ENCODE measurements at regions not wholly inside any gene's neighbourhood (a gene's known extent, or its start where the extent isn't known, plus 50 kb on each side); places are given as distances from the start of the nearest gene placed in this dataset.

GRCh38 chr12:67370979-67371378 lies 101.8 kb downstream of the CAND1 start:
- H3K9me3 Mint-ChIP-seq = peaks cover 8% of the 10 kb centered on the region

GRCh38 chr12:67377021-67377420 lies 107.9 kb downstream of the CAND1 start:
- CTCF ChIA-PET = no interaction called here
- peaks cover 7% of the 10 kb centered on the region for H3K9me3 Mint-ChIP-seq
- DNase-seq = no peak
- H3K27ac Mint-ChIP-seq = no peak overlapping the region
- H3K4me3 Mint-ChIP-seq = no peak overlapping the region
- no peaks in the 10 kb centered on the region for H3K27me3 Mint-ChIP-seq
- no peaks in the 10 kb centered on the region for H3K4me1 Mint-ChIP-seq
- H3K36me3 Mint-ChIP-seq = peaks cover 4% of the 10 kb centered on the region

More at GRCh38 chr12:67370979-67371378, 101.8 kb downstream of the CAND1 start:
- no peak for DNase-seq
- H3K36me3 Mint-ChIP-seq = peaks cover 4% of the 10 kb centered on the region
- CTCF ChIA-PET = interaction anchor here (0.7 kb wide), 1 partner anchor 51 kb away, joined by 3 read pairs; no protein-coding TSS in a partner anchor
- H3K27ac Mint-ChIP-seq = no peak overlapping the region
- H3K4me1 Mint-ChIP-seq = no peaks in the 10 kb centered on the region
- no peaks in the 10 kb centered on the region for H3K27me3 Mint-ChIP-seq
- no peak overlapping the region for H3K4me3 Mint-ChIP-seq

- Mint-ChIP-seq H3K4me3 (no peak overlapping the region), H3K27ac (no peak overlapping the region), H3K9me3 (peaks cover 4% of the 10 kb centered on the region), H3K36me3 (peaks cover 2% of the 10 kb centered on the region), H3K27me3 (no peaks in the 10 kb centered on the region), H3K4me1 (no peaks in the 10 kb centered on the region)
- CTCF ChIA-PET = no interaction called here
- DNase-seq = no peak
Measured at GRCh38 chr12:67377541-67377940, 108.4 kb downstream of the CAND1 start.

GRCh38 chr12:67382241-67382871 lies 113.2 kb downstream of the CAND1 start:
- CTCF ChIA-PET = interaction anchor here (0.5 kb wide), 1 partner anchor 1469 kb away, joined by 3 read pairs; no protein-coding TSS in a partner anchor
- Mint-ChIP-seq H3K36me3 (no peaks in the 10 kb centered on the region), H3K4me1 (no peaks in the 10 kb centered on the region), H3K9me3 (no peaks in the 10 kb centered on the region), H3K27ac (no peak overlapping the region), H3K4me3 (no peak overlapping the region), H3K27me3 (no peaks in the 10 kb centered on the region)
- no peak for DNase-seq

GRCh38 chr12:67386869-67387565 lies 117.9 kb downstream of the CAND1 start:
- CTCF ChIA-PET = no interaction called here
- no peaks in the 10 kb centered on the region for H3K4me1 Mint-ChIP-seq
- H3K27ac Mint-ChIP-seq = no peak overlapping the region

GRCh38 chr12:67388331-67389138 lies 119.4 kb downstream of the CAND1 start:
- CTCF ChIA-PET = interaction anchor here (1.1 to 1.4 kb wide), 2 partner anchors 19 to 37 kb away, joined by 3 read pairs; no protein-coding TSS in a partner anchor

More at GRCh38 chr12:67386869-67387565, 117.9 kb downstream of the CAND1 start:
- H3K27me3 Mint-ChIP-seq = no peaks in the 10 kb centered on the region
- H3K9me3 Mint-ChIP-seq = no peaks in the 10 kb centered on the region
- DNase-seq = no peak
- no peaks in the 10 kb centered on the region for H3K36me3 Mint-ChIP-seq
- no peak overlapping the region for H3K4me3 Mint-ChIP-seq

GRCh38 chr12:67390273-67390672 lies 121.1 kb downstream of the CAND1 start:
- no peaks in the 10 kb centered on the region for H3K36me3 Mint-ChIP-seq
- H3K9me3 Mint-ChIP-seq = no peaks in the 10 kb centered on the region
- no peak overlapping the region for H3K27ac Mint-ChIP-seq
- no peak for DNase-seq
- H3K27me3 Mint-ChIP-seq = no peaks in the 10 kb centered on the region
- no peaks in the 10 kb centered on the region for H3K4me1 Mint-ChIP-seq
- H3K4me3 Mint-ChIP-seq = no peak overlapping the region
- CTCF ChIA-PET = interaction anchor here (1.4 kb wide), 1 partner anchor 20 kb away, joined by 3 read pairs; no protein-coding TSS in a partner anchor

More at GRCh38 chr12:67388331-67389138, 119.4 kb downstream of the CAND1 start:
- H3K4me3 Mint-ChIP-seq = no peak overlapping the region
- H3K36me3 Mint-ChIP-seq = no peaks in the 10 kb centered on the region
- no peak for DNase-seq
- H3K4me1 Mint-ChIP-seq = no peaks in the 10 kb centered on the region
- H3K9me3 Mint-ChIP-seq = no peaks in the 10 kb centered on the region
- no peaks in the 10 kb centered on the region for H3K27me3 Mint-ChIP-seq
- H3K27ac Mint-ChIP-seq = no peak overlapping the region

GRCh38 chr12:67391034-67391433 lies 121.9 kb downstream of the CAND1 start:
- CTCF ChIA-PET = no interaction called here

GRCh38 chr12:67391656-67392055 lies 122.5 kb downstream of the CAND1 start:
- H3K4me3 Mint-ChIP-seq = no peak overlapping the region
- H3K4me1 Mint-ChIP-seq = no peaks in the 10 kb centered on the region
- CTCF ChIA-PET = no interaction called here
- no peaks in the 10 kb centered on the region for H3K9me3 Mint-ChIP-seq
- H3K36me3 Mint-ChIP-seq = no peaks in the 10 kb centered on the region
- no peak for DNase-seq
- H3K27me3 Mint-ChIP-seq = no peaks in the 10 kb centered on the region
- no peak overlapping the region for H3K27ac Mint-ChIP-seq

More at GRCh38 chr12:67391034-67391433, 121.9 kb downstream of the CAND1 start:
- Mint-ChIP-seq H3K27me3 (no peaks in the 10 kb centered on the region), H3K4me3 (no peak overlapping the region), H3K36me3 (no peaks in the 10 kb centered on the region), H3K4me1 (no peaks in the 10 kb centered on the region), H3K27ac (no peak overlapping the region), H3K9me3 (no peaks in the 10 kb centered on the region)
- DNase-seq = no peak

- Mint-ChIP-seq H3K27me3 (no peaks in the 10 kb centered on the region), H3K9me3 (no peaks in the 10 kb centered on the region)
Measured at GRCh38 chr12:67394550-67394949, 125.4 kb downstream of the CAND1 start.

GRCh38 chr12:67400742-67401141 lies 131.6 kb downstream of the CAND1 start:
- Mint-ChIP-seq H3K27ac (no peak overlapping the region), H3K4me1 (no peaks in the 10 kb centered on the region), H3K4me3 (no peak overlapping the region), H3K27me3 (no peaks in the 10 kb centered on the region), H3K9me3 (peaks cover 4% of the 10 kb centered on the region), H3K36me3 (no peaks in the 10 kb centered on the region)
- CTCF ChIA-PET = no interaction called here
- DNase-seq = no peak

More at GRCh38 chr12:67394550-67394949, 125.4 kb downstream of the CAND1 start:
- CTCF ChIA-PET = no interaction called here
- no peak for DNase-seq
- no peak overlapping the region for H3K27ac Mint-ChIP-seq
- H3K4me3 Mint-ChIP-seq = no peak overlapping the region
- H3K4me1 Mint-ChIP-seq = no peaks in the 10 kb centered on the region
- H3K36me3 Mint-ChIP-seq = no peaks in the 10 kb centered on the region

- CTCF ChIA-PET = no interaction called here
- no peaks in the 10 kb centered on the region for H3K36me3 Mint-ChIP-seq
- H3K27ac Mint-ChIP-seq = no peak overlapping the region
- no peak for DNase-seq
- no peaks in the 10 kb centered on the region for H3K4me1 Mint-ChIP-seq
- no peak overlapping the region for H3K4me3 Mint-ChIP-seq
- H3K9me3 Mint-ChIP-seq = peaks cover 11% of the 10 kb centered on the region
- H3K27me3 Mint-ChIP-seq = no peaks in the 10 kb centered on the region
Measured at GRCh38 chr12:67410246-67410645, 141.1 kb downstream of the CAND1 start.

GRCh38 chr12:67410667-67411067 lies 141.5 kb downstream of the CAND1 start:
- CTCF ChIA-PET = no interaction called here
- Mint-ChIP-seq H3K36me3 (no peaks in the 10 kb centered on the region), H3K4me1 (no peaks in the 10 kb centered on the region), H3K4me3 (no peak overlapping the region), H3K9me3 (peaks cover 7% of the 10 kb centered on the region), H3K27ac (no peak overlapping the region), H3K27me3 (no peaks in the 10 kb centered on the region)
- DNase-seq = no peak

- H3K27ac Mint-ChIP-seq = no peak overlapping the region
- no peaks in the 10 kb centered on the region for H3K36me3 Mint-ChIP-seq
- no peak overlapping the region for H3K4me3 Mint-ChIP-seq
- H3K4me1 Mint-ChIP-seq = no peaks in the 10 kb centered on the region
- CTCF ChIA-PET = interaction anchor here (0.6 kb wide), 1 partner anchor 252 kb away, joined by 3 read pairs; no protein-coding TSS in a partner anchor
- peaks cover 4% of the 10 kb centered on the region for H3K27me3 Mint-ChIP-seq
- no peak for DNase-seq
- H3K9me3 Mint-ChIP-seq = peaks cover 2% of the 10 kb centered on the region
Measured at GRCh38 chr12:67411562-67411961, 142.4 kb downstream of the CAND1 start.
